IMR-90 (cell line): ENCODE measurements at regions not wholly inside any gene's neighbourhood (a gene's known extent, or its start where the extent isn't known, plus 50 kb on each side); places are given as distances from the start of the nearest gene placed in this dataset.

Experiments used
- BHLHE40 ChIP-seq: fragments of 150-350 bp; IDR thresholded peaks from 2 replicates; pipeline ENCODE4 v1.6.1; 2016; ENCODE audit warnings: mild to moderate bottlenecking, low read depth, low read length
- CTCF ChIP-seq: conservative IDR thresholded peaks from 2 replicates; pipeline ENCODE4 v1.5.1; 2012; ENCODE audit warnings: mild to moderate bottlenecking, low read depth, low read length, improper control_type of control experiment
- FOS ChIP-seq: fragments of 150-350 bp; IDR thresholded peaks from 2 replicates; pipeline ENCODE4 v1.6.1; 2016; ENCODE audit warnings: low read depth, low read length
- MAFK ChIP-seq: IDR thresholded peaks from 2 replicates; pipeline ENCODE4 v1.6.1; 2012; ENCODE audit warnings: low read depth, low read length, improper control_type of control experiment
- MAZ ChIP-seq: IDR thresholded peaks from 2 replicates; pipeline ENCODE4 v1.6.1; 2012; ENCODE audit warnings: low read depth, mild to moderate bottlenecking, low read length, improper control_type of control experiment, moderate library complexity, borderline replicate concordance
- NFE2L2 ChIP-seq: fragments of 150-350 bp; IDR thresholded peaks from 2 replicates; pipeline ENCODE4 v1.6.1; 2016; ENCODE audit warnings: low read depth, mild to moderate bottlenecking, low read length
- POLR2A ChIP-seq: IDR thresholded peaks from 2 replicates; pipeline ENCODE4 v1.6.1; 2012; ENCODE audit warnings: mild to moderate bottlenecking, low read depth, low read length
- RAD21 ChIP-seq: IDR thresholded peaks from 2 replicates; pipeline ENCODE4 v1.6.1; 2012; ENCODE audit warnings: low read length, improper control_type of control experiment
- RFX5 ChIP-seq: IDR thresholded peaks from 2 replicates; pipeline ENCODE4 v1.8.0; 2012; ENCODE audit warnings: low read depth, mild to moderate bottlenecking, low read length, moderate library complexity
- TF ChIP-seq, protein P1 (sequence below): fragments of 150-350 bp; IDR thresholded peaks from 2 replicates; pipeline ENCODE4 v1.6.1; 2016; ENCODE audit warnings: low read depth, mild to moderate bottlenecking, low read length, moderate library complexity, borderline replicate concordance
- TF ChIP-seq, protein P2 (sequence below): fragments of 150-350 bp; IDR thresholded peaks from 2 replicates; pipeline ENCODE4 v1.6.1; 2017; ENCODE audit warnings: mild to moderate bottlenecking, antibody characterized with exemption, low read length, low read depth

GRCh38 chr16:87172632-87173031 lies 144.6 kb downstream of the C16orf95 start:
- TF ChIP-seq FOS (no peak), CTCF (peak; percentile 14; the same call in 1 of the 2 replicates), NFE2L2 (no peak), POLR2A (no peak), RFX5 (no peak), RAD21 (no peak), BHLHE40 (no peak), MAZ (no peak), MAFK (no peak)
- TF ChIP-seq, protein P1, sequence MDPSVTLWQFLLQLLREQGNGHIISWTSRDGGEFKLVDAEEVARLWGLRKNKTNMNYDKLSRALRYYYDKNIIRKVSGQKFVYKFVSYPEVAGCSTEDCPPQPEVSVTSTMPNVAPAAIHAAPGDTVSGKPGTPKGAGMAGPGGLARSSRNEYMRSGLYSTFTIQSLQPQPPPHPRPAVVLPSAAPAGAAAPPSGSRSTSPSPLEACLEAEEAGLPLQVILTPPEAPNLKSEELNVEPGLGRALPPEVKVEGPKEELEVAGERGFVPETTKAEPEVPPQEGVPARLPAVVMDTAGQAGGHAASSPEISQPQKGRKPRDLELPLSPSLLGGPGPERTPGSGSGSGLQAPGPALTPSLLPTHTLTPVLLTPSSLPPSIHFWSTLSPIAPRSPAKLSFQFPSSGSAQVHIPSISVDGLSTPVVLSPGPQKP, result no peak
- TF ChIP-seq, protein P2, sequence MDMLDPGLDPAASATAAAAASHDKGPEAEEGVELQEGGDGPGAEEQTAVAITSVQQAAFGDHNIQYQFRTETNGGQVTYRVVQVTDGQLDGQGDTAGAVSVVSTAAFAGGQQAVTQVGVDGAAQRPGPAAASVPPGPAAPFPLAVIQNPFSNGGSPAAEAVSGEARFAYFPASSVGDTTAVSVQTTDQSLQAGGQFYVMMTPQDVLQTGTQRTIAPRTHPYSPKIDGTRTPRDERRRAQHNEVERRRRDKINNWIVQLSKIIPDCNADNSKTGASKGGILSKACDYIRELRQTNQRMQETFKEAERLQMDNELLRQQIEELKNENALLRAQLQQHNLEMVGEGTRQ, result no peak
